HCT116 (cell line): ENCODE measurements at regions not wholly inside any gene's neighbourhood (a gene's known extent, or its start where the extent isn't known, plus 50 kb on each side); places are given as distances from the start of the nearest gene placed in this dataset.
"Not testable (repeated sequence)": the region's sequence is repeated elsewhere in the genome, so short reads cannot be mapped to it uniquely, and the experiment has no call there.

Experiments used
- ATAC-seq: fragments of 200-7000 bp; cut with Tn5 transposase; 2 replicates; pipeline ENCODE4 v1.9.1; 2020; ENCODE audit warnings: mild to moderate bottlenecking, moderate library complexity
- BruUV-seq: library from RNA; stranded (reverse); fragments of 400-500 nt; replicated peaks from 2 replicates; lab custom pipeline; 2021; lab: Mats Ljungman, UMichigan
- CTCF ChIA-PET: fragments of 300-600 bp; sonication (Branson Sonifier 250); formaldehyde crosslinking; loops from one replicate; lab custom pipeline; 2021; ENCODE audit warnings: antibody characterized with exemption; lab: Charles Lee
- POLR2A ChIA-PET: fragments of 300-600, 350-600 bp; sonication (Branson Sonifier 250); formaldehyde crosslinking; loops from one replicate; lab custom pipeline; 2021; ENCODE audit warnings: antibody characterized with exemption; lab: Charles Lee
- RAD21 ChIA-PET, 2 experiments: fragments of 300-600 bp; sonication (Branson Sonifier 250); formaldehyde crosslinking; loops; one replicate each; lab custom pipeline; 2023; ENCODE audit warnings: low total read pairs in 2 of 2; ENCODE audit not compliant: uncharacterized antibody in 2 of 2, unreplicated experiment in 2 of 2, low non-redundant PET in 1 of 2; lab: Charles Lee
- DNase-seq: peaks from one replicate; pipeline ENCODE4 v3.0.0-alpha.2; 2010; ENCODE audit warnings: low read depth, low spot score
- H2AFZ ChIP-seq: fragments of 200-600 bp; shearing (Covaris generic), sonication (generic); 2 replicates; pipeline ENCODE4 v1.6.1; 2017; ENCODE audit warnings: low read depth, mixed run types, mixed read lengths, antibody characterized with exemption, low read length; ENCODE audit not compliant: poor library complexity, severe bottlenecking
- H3K27ac ChIP-seq: 2 replicates; pipeline ENCODE4 v1.5.1; 2012; ENCODE audit warnings: low read depth, low read length
- H3K27me3 ChIP-seq: fragments of 200-600 bp; sonication (generic); 2 replicates; pipeline ENCODE4 v1.6.1; 2016; ENCODE audit warnings: mixed run types, low read length, mixed read lengths; ENCODE audit not compliant: insufficient read depth
- H3K36me3 ChIP-seq, 2 experiments: fragments of 200-500 bp in 1 of 2; fragments of 200-600 bp in 1 of 2; sonication (Bioruptor generic) in 1 of 2; sonication (generic) in 1 of 2; 2 replicates each; pipeline versions ENCODE4 v1.5.1 to v1.6.1; 2014 to 2016; ENCODE audit warnings: low read length in 2 of 2, inconsistent platforms in 1 of 2, mixed read lengths in 1 of 2, mixed run types in 1 of 2; ENCODE audit not compliant: insufficient read depth in 2 of 2, control insufficient read depth in 1 of 2
- H3K4me1 ChIP-seq, 2 experiments: fragments of 200-600 bp in 1 of 2; sonication (generic) in 1 of 2; 2 replicates each; pipeline versions ENCODE4 v1.5.1 to v1.6.1; 2012 to 2017; ENCODE audit warnings: low read length in 2 of 2, inconsistent platforms in 1 of 2, mild to moderate bottlenecking in 1 of 2, mixed read lengths in 1 of 2, mixed run types in 1 of 2, moderate library complexity in 1 of 2; ENCODE audit not compliant: insufficient read depth in 2 of 2, control insufficient read depth in 1 of 2
- H3K4me2 ChIP-seq: fragments of 200-600 bp; sonication (generic); 2 replicates; pipeline ENCODE4 v1.6.1; 2017; ENCODE audit warnings: mixed run types, low read length, mixed read lengths
- H3K4me3 ChIP-seq, 2 experiments: fragments of 200-600 bp in 1 of 2; sonication (generic) in 1 of 2; replicated peaks in 1 of 2; 2 replicates each; pipeline ENCODE4 v1.5.1; 2011 to 2016; ENCODE audit warnings: low read length in 2 of 2, control low read depth in 1 of 2, low read depth in 1 of 2, mild to moderate bottlenecking in 1 of 2, mixed read lengths in 1 of 2, mixed run types in 1 of 2
- H3K79me2 ChIP-seq: fragments of 200-600 bp; sonication (generic); 2 replicates; pipeline ENCODE4 v1.6.1; 2017; ENCODE audit warnings: mild to moderate bottlenecking, mixed run types, low read length, moderate library complexity, mixed read lengths; ENCODE audit not compliant: insufficient read depth
- H3K9ac ChIP-seq: fragments of 200-600 bp; sonication (generic); 2 replicates; pipeline ENCODE4 v1.6.1; 2016; ENCODE audit warnings: low read length, mixed read lengths
- H3K9me2 ChIP-seq: fragments of 200-600 bp; sonication (generic), shearing (Covaris generic); 2 replicates; pipeline ENCODE4 v1.6.1; 2017; ENCODE audit warnings: mixed run types, mild to moderate bottlenecking, moderate library complexity; ENCODE audit not compliant: insufficient read depth
- H3K9me3 ChIP-seq, 2 experiments: fragments of 200-500 bp in 1 of 2; fragments of 200-600 bp in 1 of 2; sonication (Bioruptor generic) in 1 of 2; sonication (generic) in 1 of 2; 2 replicates each; pipeline ENCODE4 v1.6.1; 2014 to 2017; ENCODE audit warnings: low read length in 2 of 2, mixed read lengths in 2 of 2, inconsistent platforms in 1 of 2, low read depth in 1 of 2, mild to moderate bottlenecking in 1 of 2, mixed run types in 1 of 2, moderate library complexity in 1 of 2; ENCODE audit not compliant: control insufficient read depth in 1 of 2, insufficient read depth in 1 of 2
- H4K20me1 ChIP-seq: fragments of 200-600 bp; sonication (generic), shearing (Covaris generic); 2 replicates; pipeline ENCODE4 v1.6.1; 2017; ENCODE audit warnings: mixed run types, mild to moderate bottlenecking, moderate library complexity; ENCODE audit not compliant: insufficient read depth
- FOSL1 ChIP-seq: IDR thresholded peaks from 2 replicates; pipeline ENCODE4 v1.6.1; 2012; ENCODE audit warnings: low read depth
- TCF7L2 ChIP-seq: IDR thresholded peaks from 2 replicates; pipeline ENCODE4 v1.7.0; 2011; ENCODE audit warnings: borderline replicate concordance, inconsistent platforms; ENCODE audit not compliant: insufficient read depth, insufficient read length; ENCODE audit errors: extremely low read depth
- ZFX ChIP-seq: fragments of 450-650 bp; IDR thresholded peaks from 2 replicates; pipeline ENCODE4 v1.6.1; 2017
- intact Hi-C: fragments of 100-400 bp; cut with micrococcal nuclease; formaldehyde crosslinking; loops from 2 replicates; pipeline ENCODE4 v1.10.0; 2022
- TF ChIP-seq, protein P1 (sequence below): IDR thresholded peaks from 2 replicates; pipeline ENCODE4 v1.6.1; 2012; ENCODE audit warnings: low read depth

DNA sequence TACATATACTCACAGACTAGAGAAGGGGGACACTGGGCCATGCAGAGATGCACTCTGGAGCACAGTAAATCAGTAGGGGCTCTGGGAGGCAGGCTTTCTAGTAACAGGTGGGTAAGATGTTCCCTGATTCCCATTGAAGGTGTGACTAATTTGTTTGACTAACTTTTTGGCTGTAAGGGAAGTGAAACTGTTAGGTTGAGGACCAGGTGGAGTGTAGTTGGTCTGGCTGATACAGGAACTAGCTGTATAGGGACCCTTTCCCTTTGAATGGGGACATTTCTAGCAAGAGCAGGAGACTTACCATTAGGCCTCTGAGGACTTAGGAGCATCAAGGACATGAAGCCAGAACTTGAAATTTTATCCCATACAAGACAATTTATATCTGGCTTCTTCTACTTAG, 989.6 kb upstream of the COX7C start:
- CTCF ChIA-PET = no interaction called here
- H3K4me2 ChIP-seq = no peak overlapping the region
- intact Hi-C loops = no loop called here
- H3K9ac ChIP-seq = no peak overlapping the region
- H3K27me3 ChIP-seq = no peaks in the 10 kb centered on the region
- no TSS peak for BruUV-seq
- no peaks in the 10 kb centered on the region for H3K36me3 ChIP-seq
- no peaks in the 10 kb centered on the region for H3K9me2 ChIP-seq
- RAD21 ChIA-PET = no interaction called here
- H2AFZ ChIP-seq = no peak overlapping the region
- H4K20me1 ChIP-seq = no peaks in the 10 kb centered on the region
- H3K4me1 ChIP-seq = no peaks in the 10 kb centered on the region
- POLR2A ChIA-PET = no interaction called here
- no peak for ATAC-seq
- no peaks in the 10 kb centered on the region for H3K79me2 ChIP-seq
- DNase-seq = no peak
- no peak overlapping the region for H3K27ac ChIP-seq
- TF ChIP-seq, protein P1, sequence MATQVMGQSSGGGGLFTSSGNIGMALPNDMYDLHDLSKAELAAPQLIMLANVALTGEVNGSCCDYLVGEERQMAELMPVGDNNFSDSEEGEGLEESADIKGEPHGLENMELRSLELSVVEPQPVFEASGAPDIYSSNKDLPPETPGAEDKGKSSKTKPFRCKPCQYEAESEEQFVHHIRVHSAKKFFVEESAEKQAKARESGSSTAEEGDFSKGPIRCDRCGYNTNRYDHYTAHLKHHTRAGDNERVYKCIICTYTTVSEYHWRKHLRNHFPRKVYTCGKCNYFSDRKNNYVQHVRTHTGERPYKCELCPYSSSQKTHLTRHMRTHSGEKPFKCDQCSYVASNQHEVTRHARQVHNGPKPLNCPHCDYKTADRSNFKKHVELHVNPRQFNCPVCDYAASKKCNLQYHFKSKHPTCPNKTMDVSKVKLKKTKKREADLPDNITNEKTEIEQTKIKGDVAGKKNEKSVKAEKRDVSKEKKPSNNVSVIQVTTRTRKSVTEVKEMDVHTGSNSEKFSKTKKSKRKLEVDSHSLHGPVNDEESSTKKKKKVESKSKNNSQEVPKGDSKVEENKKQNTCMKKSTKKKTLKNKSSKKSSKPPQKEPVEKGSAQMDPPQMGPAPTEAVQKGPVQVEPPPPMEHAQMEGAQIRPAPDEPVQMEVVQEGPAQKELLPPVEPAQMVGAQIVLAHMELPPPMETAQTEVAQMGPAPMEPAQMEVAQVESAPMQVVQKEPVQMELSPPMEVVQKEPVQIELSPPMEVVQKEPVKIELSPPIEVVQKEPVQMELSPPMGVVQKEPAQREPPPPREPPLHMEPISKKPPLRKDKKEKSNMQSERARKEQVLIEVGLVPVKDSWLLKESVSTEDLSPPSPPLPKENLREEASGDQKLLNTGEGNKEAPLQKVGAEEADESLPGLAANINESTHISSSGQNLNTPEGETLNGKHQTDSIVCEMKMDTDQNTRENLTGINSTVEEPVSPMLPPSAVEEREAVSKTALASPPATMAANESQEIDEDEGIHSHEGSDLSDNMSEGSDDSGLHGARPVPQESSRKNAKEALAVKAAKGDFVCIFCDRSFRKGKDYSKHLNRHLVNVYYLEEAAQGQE = no peak
- no peak for TF ChIP-seq ZFX
- no peak for TF ChIP-seq FOSL1
- no peak for TF ChIP-seq TCF7L2
- H3K9me3 ChIP-seq = no peaks in the 10 kb centered on the region
- H3K4me3 ChIP-seq = no peak overlapping the region

DNA sequence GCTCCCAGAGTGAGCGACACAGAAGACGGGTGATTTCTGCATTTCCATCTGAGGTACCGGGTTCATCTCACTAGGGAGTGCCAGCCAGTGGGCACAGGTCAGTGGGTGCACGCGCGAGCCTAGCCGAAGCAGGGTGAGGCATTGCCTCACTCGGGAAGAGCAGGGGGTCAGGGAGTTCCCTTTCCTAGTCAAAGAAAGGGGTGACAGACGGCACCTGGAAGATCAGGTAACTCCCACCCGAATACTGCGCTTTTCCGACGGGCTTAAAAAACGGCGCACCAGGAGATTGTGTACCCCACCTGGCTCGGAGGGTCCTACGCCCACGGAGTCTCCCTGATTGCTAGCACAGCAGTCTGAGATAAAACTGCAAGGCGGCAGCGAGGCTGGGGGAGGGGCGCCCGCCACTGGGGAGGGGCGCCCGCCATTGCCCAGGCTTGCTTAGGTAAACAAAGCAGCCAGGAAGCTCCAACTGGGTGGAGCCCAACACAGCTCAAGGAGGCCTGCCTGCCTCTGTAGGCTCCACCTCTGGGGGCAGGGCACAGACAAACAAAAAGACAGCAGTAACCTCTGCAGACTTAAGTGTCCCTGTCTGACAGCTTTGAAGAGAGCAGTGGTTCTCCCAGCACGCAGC, 979.1 kb upstream of the COX7C start:
- H3K4me3 ChIP-seq, RAD21 ChIA-PET, CTCF ChIA-PET, ATAC-seq, H3K4me1 ChIP-seq, H3K27me3 ChIP-seq, H3K27ac ChIP-seq, H3K4me2 ChIP-seq, BruUV-seq, H3K9me2 ChIP-seq, H3K36me3 ChIP-seq, H4K20me1 ChIP-seq, POLR2A ChIA-PET, DNase-seq, H3K79me2 ChIP-seq, H3K9ac ChIP-seq, H2AFZ ChIP-seq, intact Hi-C loops, H3K9me3 ChIP-seq: not testable (repeated sequence)
